ENCODE measurements at regions not wholly inside any gene's neighbourhood (a gene's known extent, or its start where the extent isn't known, plus 50 kb on each side); places are given as distances from the start of the nearest gene placed in this dataset.

DNA sequence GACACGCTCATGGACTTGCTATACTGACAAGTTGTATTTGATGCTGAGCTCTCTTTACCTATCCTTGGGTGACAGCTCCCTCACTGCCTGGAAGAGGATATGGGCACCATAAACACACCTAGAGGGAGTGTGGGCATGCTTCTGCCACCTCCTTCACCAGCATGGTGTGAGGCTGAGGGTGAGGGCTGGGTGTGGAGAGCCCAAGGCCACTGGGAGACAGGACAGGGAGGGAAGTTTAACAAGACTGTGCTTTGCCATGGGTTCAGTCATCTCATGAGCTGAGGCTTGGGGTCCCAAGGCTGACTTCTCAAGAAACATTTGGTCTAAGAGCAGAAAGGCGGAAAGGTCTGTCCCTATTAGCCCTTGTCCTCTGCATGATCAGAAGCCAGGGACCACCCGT is 93.6 kb upstream of the ANKRD55 start:
- FAIRE-seq (no peak), ATAC-seq (no peak), DNase-seq (ENCODE audit: extremely low read depth in 1 of 4, low spot score in 3 of 4) (no peak)
- no peak overlapping the region for H3K27ac ChIP-seq (ENCODE audit: extremely low read depth, low read depth, low read length)
- H3K4me2 ChIP-seq (ENCODE audit: insufficient read depth, low read length): no peak overlapping the region
- no peaks in the 10 kb centered on the region; a peak in 2 of 5 replicates for H3K4me1 ChIP-seq (replicated peaks in 1 of 2; ENCODE audit: control insufficient read depth in 2 of 2, insufficient read depth in 2 of 2, low read length in 2 of 2)
- TF ChIP-seq LEF1 (IDR thresholded peaks at IDR 0.05) (no peak), ZNF282 (CRISPR knock-in tag; IDR thresholded peaks at IDR 0.05) (no peak), MAFG (tag; conservative IDR thresholded peaks at IDR 0.05) (no peak), ZSCAN29 (IDR thresholded peaks at IDR 0.05) (no peak), HNRNPUL1 (IDR thresholded peaks at IDR 0.05; ENCODE audit: low read length) (no peak), FOS (IDR thresholded peaks at IDR 0.05; ENCODE audit: extremely low read depth, insufficient read length) (no peak), TCF7L2 (IDR thresholded peaks at IDR 0.05; ENCODE audit: low read depth, low read length) (no peak), SAFB (IDR thresholded peaks at IDR 0.05; ENCODE audit: borderline replicate concordance, low read depth, low read length) (no peak)
- TF ChIP-seq, protein P1, sequence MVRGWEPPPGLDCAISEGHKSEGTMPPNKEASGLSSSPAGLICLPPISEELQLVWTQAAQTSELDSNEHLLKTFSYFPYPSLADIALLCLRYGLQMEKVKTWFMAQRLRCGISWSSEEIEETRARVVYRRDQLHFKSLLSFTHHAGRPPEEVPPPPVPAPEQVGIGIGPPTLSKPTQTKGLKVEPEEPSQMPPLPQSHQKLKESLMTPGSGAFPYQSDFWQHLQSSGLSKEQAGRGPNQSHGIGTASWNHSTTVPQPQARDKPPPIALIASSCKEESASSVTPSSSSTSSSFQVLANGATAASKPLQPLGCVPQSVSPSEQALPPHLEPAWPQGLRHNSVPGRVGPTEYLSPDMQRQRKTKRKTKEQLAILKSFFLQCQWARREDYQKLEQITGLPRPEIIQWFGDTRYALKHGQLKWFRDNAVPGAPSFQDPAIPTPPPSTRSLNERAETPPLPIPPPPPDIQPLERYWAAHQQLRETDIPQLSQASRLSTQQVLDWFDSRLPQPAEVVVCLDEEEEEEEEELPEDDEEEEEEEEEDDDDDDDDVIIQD (CRISPR knock-in tag; IDR thresholded peaks at IDR 0.05): no peak
- no peaks in the 10 kb centered on the region for H3K9me1 ChIP-seq (ENCODE audit: control insufficient read depth, insufficient read depth, low read length)
- 23% methylated on average over 3 of the region's 3 CpGs for WGBS (ENCODE audit: insufficient coverage, low coverage, missing lambda C conversion rate)
- H3K79me2 ChIP-seq (ENCODE audit: control insufficient read depth, insufficient read depth, low read length): no peaks in the 10 kb centered on the region
- intact Hi-C loops (cut with micrococcal nuclease) (no loop called here), in situ Hi-C loops (cut with MboI) (no loop called here)
- H3K27me3 ChIP-seq (ENCODE audit: control insufficient read depth in 2 of 2, insufficient read depth in 2 of 2, low read length in 2 of 2): peaks cover 14 to 15% of the 10 kb centered on the region in 2 experiments
- POLR2A ChIA-PET: interaction anchor here (0.6 to 1.3 kb wide), 2 partner anchors 25 to 361 kb away, joined by 3 to 4 read pairs; no protein-coding TSS in a partner anchor
- CTCF ChIA-PET (ENCODE audit: low intra/inter-chr PET ratio): no interaction called here
- H3K4me3 ChIP-seq: no peak overlapping the region
- H3K9me3 ChIP-seq (replicated peaks; ENCODE audit: control insufficient read depth, insufficient read depth, low read depth, low read length): no peaks in the 10 kb centered on the region; the same call in 1 of the 2 replicates
- H4K20me1 ChIP-seq (replicated peaks; ENCODE audit: control insufficient read depth, insufficient read depth, low read length): no peaks in the 10 kb centered on the region
- BruUV-seq (replicated peaks): no TSS peak
- H3K36me3 ChIP-seq (ENCODE audit: control insufficient read depth, insufficient read depth, low read length): no peaks in the 10 kb centered on the region
- no peak overlapping the region for H2AFZ ChIP-seq (ENCODE audit: low read depth, low read length)
- no peak overlapping the region for H3K9ac ChIP-seq (ENCODE audit: insufficient read depth in 1 of 2, low read depth in 2 of 2, low read length in 2 of 2)

Data from K562 (cell line).